ENCODE measurements at regions not wholly inside any gene's neighbourhood (a gene's known extent, or its start where the extent isn't known, plus 50 kb on each side); places are given as distances from the start of the nearest gene placed in this dataset.
A peak's percentile ranks its signal among the peaks of the same experiment; 100 is the strongest.

- Histone ChIP-seq H3K79me2 (ENCODE audit: insufficient read depth, low read length) (no peaks in the 10 kb centered on the region), H2AFZ (ENCODE audit: insufficient read depth, low read depth, low read length, poor library complexity, severe bottlenecking) (peak overlapping the region; percentile 27), H3K4me2 (replicated peaks; ENCODE audit: extremely low read depth, low read length, poor library complexity, severe bottlenecking) (no peak overlapping the region), H4K20me1 (ENCODE audit: insufficient read depth, low read length) (no peaks in the 10 kb centered on the region), H3K4me1 (ENCODE audit: control insufficient read depth in 1 of 2, insufficient read depth in 2 of 2, low read length in 2 of 2) (no peaks in the 10 kb centered on the region), H3K9ac (ENCODE audit: insufficient read depth, low read length, poor library complexity, severe bottlenecking) (no peak overlapping the region), H3K27me3 (ENCODE audit: control insufficient read depth in 2 of 2, insufficient read depth in 2 of 2, low read length in 2 of 2) (no peaks in the 10 kb centered on the region), H3K4me3 (replicated peaks in 1 of 3; ENCODE audit: low read depth in 2 of 3, low read length in 3 of 3) (no peak overlapping the region), H3K9me3 (replicated peaks in 1 of 2; ENCODE audit: control insufficient read depth in 1 of 2, insufficient read depth in 1 of 2, low read length in 2 of 2) (no peaks in the 10 kb centered on the region), H3K27ac (ENCODE audit: low read depth in 1 of 2, low read length in 2 of 2) (no peak overlapping the region), H3K36me3 (replicated peaks in 1 of 2; ENCODE audit: control insufficient read depth in 1 of 2, insufficient read depth in 2 of 2, low read length in 2 of 2) (no peaks in the 10 kb centered on the region)
- Mint-ChIP-seq H3K4me3 (no peak overlapping the region), H3K36me3 (no peaks in the 10 kb centered on the region), H3K27me3 (ENCODE audit: low read depth in 3 of 3) (peaks cover 1 to 10% (median 5%) of the 10 kb centered on the region in 3 donors), H3K4me1 (peaks cover 2% of the 10 kb centered on the region), H3K9me3 (no peaks in the 10 kb centered on the region), H3K27ac (peak overlapping the region in 1 of 7 donors; percentile 77)
- WGBS (ENCODE audit: insufficient coverage): 0% methylated on average over 3 of the region's 11 CpGs
- no peak for DNase-seq
- intact Hi-C loops (cut with micrococcal nuclease): no loop called here
- TF ChIP-seq, protein P1, sequence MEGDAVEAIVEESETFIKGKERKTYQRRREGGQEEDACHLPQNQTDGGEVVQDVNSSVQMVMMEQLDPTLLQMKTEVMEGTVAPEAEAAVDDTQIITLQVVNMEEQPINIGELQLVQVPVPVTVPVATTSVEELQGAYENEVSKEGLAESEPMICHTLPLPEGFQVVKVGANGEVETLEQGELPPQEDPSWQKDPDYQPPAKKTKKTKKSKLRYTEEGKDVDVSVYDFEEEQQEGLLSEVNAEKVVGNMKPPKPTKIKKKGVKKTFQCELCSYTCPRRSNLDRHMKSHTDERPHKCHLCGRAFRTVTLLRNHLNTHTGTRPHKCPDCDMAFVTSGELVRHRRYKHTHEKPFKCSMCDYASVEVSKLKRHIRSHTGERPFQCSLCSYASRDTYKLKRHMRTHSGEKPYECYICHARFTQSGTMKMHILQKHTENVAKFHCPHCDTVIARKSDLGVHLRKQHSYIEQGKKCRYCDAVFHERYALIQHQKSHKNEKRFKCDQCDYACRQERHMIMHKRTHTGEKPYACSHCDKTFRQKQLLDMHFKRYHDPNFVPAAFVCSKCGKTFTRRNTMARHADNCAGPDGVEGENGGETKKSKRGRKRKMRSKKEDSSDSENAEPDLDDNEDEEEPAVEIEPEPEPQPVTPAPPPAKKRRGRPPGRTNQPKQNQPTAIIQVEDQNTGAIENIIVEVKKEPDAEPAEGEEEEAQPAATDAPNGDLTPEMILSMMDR (IDR thresholded peaks at IDR 0.05): no peak
Observed at GRCh38 chr1:181356505-181357340, 126.6 kb upstream of the CACNA1E start.

DNA sequence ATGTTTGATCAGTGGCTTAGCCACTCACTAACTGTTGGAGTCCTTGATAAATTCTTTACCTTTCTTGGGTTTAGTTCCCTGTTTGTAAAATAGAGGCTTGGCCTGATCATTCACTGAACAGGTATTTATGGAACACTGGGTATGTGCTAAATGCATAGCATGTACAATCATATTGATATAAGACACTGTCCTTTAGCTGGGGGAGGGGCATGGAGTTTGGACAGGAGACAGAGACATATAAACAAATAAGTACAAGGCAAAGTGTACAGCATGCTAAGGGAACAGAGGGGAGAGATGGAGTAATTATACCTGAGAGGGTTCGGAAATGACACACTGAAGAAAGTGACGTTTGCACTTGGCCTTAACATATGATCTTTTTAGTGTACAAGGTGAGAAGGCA lies 124.3 kb upstream of the CACNA1E start:
- Histone ChIP-seq H3K27ac (ENCODE audit: low read depth in 1 of 2, low read length in 2 of 2) (no peak overlapping the region), H3K4me1 (ENCODE audit: control insufficient read depth in 1 of 2, insufficient read depth in 2 of 2, low read length in 2 of 2) (no peaks in the 10 kb centered on the region), H3K27me3 (ENCODE audit: control insufficient read depth in 2 of 2, insufficient read depth in 2 of 2, low read length in 2 of 2) (no peaks in the 10 kb centered on the region), H3K4me2 (replicated peaks; ENCODE audit: extremely low read depth, low read length, poor library complexity, severe bottlenecking) (no peak overlapping the region), H4K20me1 (ENCODE audit: insufficient read depth, low read length) (no peaks in the 10 kb centered on the region), H2AFZ (ENCODE audit: insufficient read depth, low read depth, low read length, poor library complexity, severe bottlenecking) (no peak overlapping the region), H3K79me2 (ENCODE audit: insufficient read depth, low read length) (no peaks in the 10 kb centered on the region), H3K36me3 (replicated peaks in 1 of 2; ENCODE audit: control insufficient read depth in 1 of 2, insufficient read depth in 2 of 2, low read length in 2 of 2) (no peaks in the 10 kb centered on the region), H3K9ac (ENCODE audit: insufficient read depth, low read length, poor library complexity, severe bottlenecking) (no peak overlapping the region), H3K9me3 (replicated peaks in 1 of 2; ENCODE audit: control insufficient read depth in 1 of 2, insufficient read depth in 1 of 2, low read length in 2 of 2) (no peaks in the 10 kb centered on the region), H3K4me3 (replicated peaks in 1 of 3; ENCODE audit: low read depth in 2 of 3, low read length in 3 of 3) (no peak overlapping the region)
- peaks cover 2% of the 10 kb centered on the region for H3K4me1 Mint-ChIP-seq
- TF ChIP-seq, protein P1 (IDR thresholded peaks at IDR 0.05): no peak
- H3K27me3 Mint-ChIP-seq (ENCODE audit: low read depth in 3 of 3): peaks cover 1 to 14% (median 5%) of the 10 kb centered on the region in 3 donors
- no peaks in the 10 kb centered on the region for H3K36me3 Mint-ChIP-seq
- H3K27ac Mint-ChIP-seq: no peak overlapping the region
- intact Hi-C loops (cut with micrococcal nuclease): no loop called here
- H3K4me3 Mint-ChIP-seq: no peak overlapping the region
- DNase-seq: no peak
- WGBS (ENCODE audit: insufficient coverage): 92% methylated on average over 2 of the region's 2 CpGs
- H3K9me3 Mint-ChIP-seq: no peaks in the 10 kb centered on the region

Measured in CD14-positive monocyte (primary cell).